Skin epidermis (tissue), 12 donors: ENCODE measurements at regions not wholly inside any gene's neighbourhood (a gene's known extent, or its start where the extent isn't known, plus 50 kb on each side); places are given as distances from the start of the nearest gene placed in this dataset.
"Not testable (repeated sequence)": the region's sequence is repeated elsewhere in the genome, so short reads cannot be mapped to it uniquely, and the experiment has no call there.

ENCODE experiments used
- H3K27ac ChIP-seq, 21 experiments: fragments of 200-600 bp; sonication (generic) in 11 of 21; one replicate each; pipeline ENCODE4 v1.5.0; 2020; ENCODE audit warnings: mild to moderate bottlenecking in 3 of 21, inconsistent platforms in 2 of 21, moderate library complexity in 2 of 21
- H3K4me3 ChIP-seq, 7 experiments: fragments of 200-600 bp; sonication (generic) in 2 of 7; one replicate each; pipeline ENCODE4 v1.5.0; 2020; ENCODE audit warnings: inconsistent platforms in 2 of 7, mild to moderate bottlenecking in 2 of 7, moderate library complexity in 1 of 7

GRCh38 chr3:16066545-16066944, 107.9 kb upstream of the GALNT15 start:
- Histone ChIP-seq H3K4me3 (no peak overlapping the region), H3K27ac (peak overlapping the region in 1 of 21 experiments; percentile 50)

- no peak overlapping the region for H3K4me3 ChIP-seq
- peak overlapping the region in 2 of 21 experiments; percentile 1 to 50 for H3K27ac ChIP-seq
Observed at GRCh38 chr3:16066975-16067374, 107.5 kb upstream of the GALNT15 start.

- H3K4me3 ChIP-seq = no peak overlapping the region
- H3K27ac ChIP-seq = peak overlapping the region in 3 of 21 experiments; percentile 25 to 53 (median 50)
Observed at GRCh38 chr3:16067837-16068471, 106.5 kb upstream of the GALNT15 start.

GRCh38 chr3:16069149-16069922, 105.1 kb upstream of the GALNT15 start:
- Histone ChIP-seq H3K4me3 (no peak overlapping the region), H3K27ac (peak overlapping the region in 2 of 21 experiments; percentile 20 to 32)

- no peak overlapping the region for H3K27ac ChIP-seq
Observed at GRCh38 chr3:16070707-16071106, 103.8 kb upstream of the GALNT15 start.

GRCh38 chr3:16071206-16071605, 103.3 kb upstream of the GALNT15 start:
- H3K27ac ChIP-seq = no peak overlapping the region
- H3K4me3 ChIP-seq = no peak overlapping the region

More at GRCh38 chr3:16070707-16071106, 103.8 kb upstream of the GALNT15 start:
- no peak overlapping the region for H3K4me3 ChIP-seq

- Histone ChIP-seq H3K4me3 (no peak overlapping the region), H3K27ac (no peak overlapping the region)
Observed at GRCh38 chr3:16072420-16073110, 101.9 kb upstream of the GALNT15 start.

GRCh38 chr3:16073203-16073602, 101.3 kb upstream of the GALNT15 start:
- no peak overlapping the region for H3K4me3 ChIP-seq
- H3K27ac ChIP-seq = no peak overlapping the region

- H3K27ac ChIP-seq, H3K4me3 ChIP-seq: not testable (repeated sequence)
Observed at GRCh38 chr3:16073990-16074671, 100.3 kb upstream of the GALNT15 start.

- H3K4me3 ChIP-seq = no peak overlapping the region
- H3K27ac ChIP-seq = no peak overlapping the region
Observed at GRCh38 chr3:16075647-16076046, 98.8 kb upstream of the GALNT15 start.

GRCh38 chr3:16076564-16076963, 97.9 kb upstream of the GALNT15 start:
- H3K4me3 ChIP-seq = no peak overlapping the region

GRCh38 chr3:16077146-16077545, 97.3 kb upstream of the GALNT15 start:
- not testable (repeated sequence) for H3K4me3 ChIP-seq, H3K27ac ChIP-seq

More at GRCh38 chr3:16076564-16076963, 97.9 kb upstream of the GALNT15 start:
- H3K27ac ChIP-seq = no peak overlapping the region

GRCh38 chr3:16077681-16078080, 96.8 kb upstream of the GALNT15 start:
- not testable (repeated sequence) for H3K4me3 ChIP-seq, H3K27ac ChIP-seq

- no peak overlapping the region for H3K4me3 ChIP-seq
- no peak overlapping the region for H3K27ac ChIP-seq
Observed at GRCh38 chr3:16079519-16079918, 95.0 kb upstream of the GALNT15 start.

- H3K27ac ChIP-seq = no peak overlapping the region
- no peak overlapping the region for H3K4me3 ChIP-seq
Observed at GRCh38 chr3:16081661-16082060, 92.8 kb upstream of the GALNT15 start.

- H3K4me3 ChIP-seq = no peak overlapping the region
- H3K27ac ChIP-seq = peak overlapping the region in 1 of 21 experiments; percentile 55
Observed at GRCh38 chr3:16084887-16085286, 89.6 kb upstream of the GALNT15 start.

GRCh38 chr3:16085410-16085809, 89.1 kb upstream of the GALNT15 start:
- H3K27ac ChIP-seq = peak overlapping the region in 5 of 21 experiments; percentile 1 to 55 (median 47)

GRCh38 chr3:16085884-16086608, 88.4 kb upstream of the GALNT15 start:
- no peak overlapping the region for H3K4me3 ChIP-seq
- H3K27ac ChIP-seq = peak overlapping the region in 6 of 21 experiments; percentile 1 to 55 (median 32)

More at GRCh38 chr3:16085410-16085809, 89.1 kb upstream of the GALNT15 start:
- peak overlapping the region in 1 of 7 experiments; percentile 2 for H3K4me3 ChIP-seq

GRCh38 chr3:16086690-16087089, 87.8 kb upstream of the GALNT15 start:
- peak overlapping the region in 3 of 21 experiments; percentile 47 to 55 (median 55) for H3K27ac ChIP-seq

More at GRCh38 chr3:16086690-16087089, 87.8 kb upstream of the GALNT15 start:
- no peak overlapping the region for H3K4me3 ChIP-seq
